Liver (tissue), 8 donors: ENCODE measurements at regions not wholly inside any gene's neighbourhood (a gene's known extent, or its start where the extent isn't known, plus 50 kb on each side); places are given as distances from the start of the nearest gene placed in this dataset.

ENCODE experiments used
- DNase-seq: peaks from one replicate; pipeline ENCODE4 v3.0.0-alpha.2; 2017; ENCODE audit warnings: low spot score
- H3K27ac ChIP-seq, 2 donors: one replicate each; pipeline ENCODE4 v1.7.0; 2013; ENCODE audit warnings: inconsistent platforms in 2 of 2, low read length in 2 of 2, control low read depth in 1 of 2, low read depth in 1 of 2, mild to moderate bottlenecking in 1 of 2
- H3K27me3 ChIP-seq, 4 donors: one replicate each; pipeline versions ENCODE4 v1.6.1 to v1.7.0; 2013; ENCODE audit warnings: low read length in 3 of 4, inconsistent platforms in 1 of 4, mild to moderate bottlenecking in 1 of 4, moderate library complexity in 1 of 4; ENCODE audit not compliant: control insufficient read depth in 4 of 4, insufficient read depth in 4 of 4
- H3K36me3 ChIP-seq, 4 donors: one replicate each; pipeline versions ENCODE4 v1.6.1 to v1.7.0; 2013; ENCODE audit warnings: low read length in 3 of 4, mild to moderate bottlenecking in 3 of 4, low read depth in 1 of 4, moderate library complexity in 1 of 4; ENCODE audit not compliant: control insufficient read depth in 4 of 4, insufficient read depth in 3 of 4
- H3K4me1 ChIP-seq, 4 donors: one replicate each; pipeline versions ENCODE4 v1.6.1 to v1.7.0; 2013; ENCODE audit warnings: low read length in 3 of 4, mild to moderate bottlenecking in 3 of 4, moderate library complexity in 1 of 4; ENCODE audit not compliant: control insufficient read depth in 4 of 4, insufficient read depth in 4 of 4
- H3K4me3 ChIP-seq, 3 donors: one replicate each; pipeline versions ENCODE4 v1.6.1 to v1.7.0; 2013; ENCODE audit warnings: low read length in 3 of 3, control low read depth in 1 of 3, low read depth in 1 of 3, mild to moderate bottlenecking in 1 of 3
- H3K9ac ChIP-seq, 2 donors: one replicate each; pipeline ENCODE4 v1.7.0; 2013; ENCODE audit warnings: low read length in 2 of 2, mild to moderate bottlenecking in 2 of 2, moderate library complexity in 2 of 2, control low read depth in 1 of 2, low read depth in 1 of 2
- H3K9me3 ChIP-seq, 4 donors: one replicate each; pipeline versions ENCODE4 v1.6.1 to v1.7.0; 2013; ENCODE audit warnings: low read length in 3 of 4; ENCODE audit not compliant: control insufficient read depth in 4 of 4
- ATF3 ChIP-seq: IDR thresholded peaks from 2 replicates; pipeline ENCODE4 v1.6.1; 2016; ENCODE audit warnings: antibody characterized with exemption
- CTCF ChIP-seq: fragments of 150-350 bp; IDR thresholded peaks from 2 replicates; pipeline ENCODE4 v1.5.1; 2017; ENCODE audit warnings: improper control_type of control experiment, low read depth, low read length; ENCODE audit not compliant: missing input control
- EGR1 ChIP-seq, 2 donors: IDR thresholded peaks; 2 replicates each; pipeline ENCODE4 v1.6.1; 2016 to 2018; ENCODE audit warnings: antibody characterized with exemption in 2 of 2, low read depth in 2 of 2
- FOXA1 ChIP-seq: IDR thresholded peaks from 2 replicates; pipeline ENCODE4 v1.6.1; 2016; ENCODE audit warnings: antibody characterized with exemption
- FOXA2 ChIP-seq: IDR thresholded peaks from 2 replicates; pipeline ENCODE4 v1.6.1; 2016; ENCODE audit warnings: antibody characterized with exemption
- GABPA ChIP-seq, 2 donors: IDR thresholded peaks in 1 of 2; conservative IDR thresholded peaks in 1 of 2; 2 replicates each; pipeline ENCODE4 v1.6.1; 2016; ENCODE audit warnings: antibody characterized with exemption in 2 of 2, mild to moderate bottlenecking in 1 of 2, moderate library complexity in 1 of 2
- HNF4A ChIP-seq, 2 donors: conservative IDR thresholded peaks; 2 replicates each; pipeline ENCODE4 v1.6.1; 2016; ENCODE audit warnings: antibody characterized with exemption in 2 of 2, mild to moderate bottlenecking in 2 of 2
- HNF4G ChIP-seq: IDR thresholded peaks from 2 replicates; pipeline ENCODE4 v1.6.1; 2016; ENCODE audit warnings: antibody characterized with exemption
- JUND ChIP-seq, 2 donors: IDR thresholded peaks; 2 replicates each; pipeline ENCODE4 v1.6.1; 2016; ENCODE audit warnings: antibody characterized with exemption in 2 of 2
- MAX ChIP-seq: IDR thresholded peaks from 2 replicates; pipeline ENCODE4 v1.6.1; 2016; ENCODE audit warnings: antibody characterized with exemption
- NR2F2 ChIP-seq: IDR thresholded peaks from 2 replicates; pipeline ENCODE4 v1.6.1; 2016; ENCODE audit warnings: antibody characterized with exemption
- RAD21 ChIP-seq, 2 donors: IDR thresholded peaks; 2 replicates each; pipeline ENCODE4 v1.6.1; 2016; ENCODE audit warnings: antibody characterized with exemption in 2 of 2, mild to moderate bottlenecking in 2 of 2
- REST ChIP-seq: IDR thresholded peaks from 2 replicates; pipeline ENCODE4 v1.6.1; 2016; ENCODE audit warnings: antibody characterized with exemption, mild to moderate bottlenecking
- RXRA ChIP-seq, 2 donors: IDR thresholded peaks; 2 replicates each; pipeline ENCODE4 v1.6.1; 2017 to 2018; ENCODE audit warnings: antibody characterized with exemption in 2 of 2, mild to moderate bottlenecking in 1 of 2
- SP1 ChIP-seq: IDR thresholded peaks from 2 replicates; pipeline ENCODE4 v1.6.1; 2018; ENCODE audit warnings: antibody characterized with exemption, mild to moderate bottlenecking
- TAF1 ChIP-seq: conservative IDR thresholded peaks from 2 replicates; pipeline ENCODE4 v1.6.1; 2016; ENCODE audit warnings: antibody characterized with exemption, mild to moderate bottlenecking
- YY1 ChIP-seq: IDR thresholded peaks from 2 replicates; pipeline ENCODE4 v1.6.1; 2016; ENCODE audit warnings: antibody characterized with exemption, mild to moderate bottlenecking
- ZBTB33 ChIP-seq: IDR thresholded peaks from 2 replicates; pipeline ENCODE4 v1.6.1; 2016; ENCODE audit warnings: antibody characterized with exemption
- whole genome bisulfite sequencing: extraction: QIAGEN DNeasy Blood & Tissue Kit; methylation state at CpG from one replicate; pipeline ENCODE4 v1.1.7; 2013; 5-methylcytosine and 5-hydroxymethylcytosine counted together
- donor health status: healthy.
- donor health status: healthy.
- donor health status: healthy.
- donor health status: healthy.
- donor health status: healthy.

DNA sequence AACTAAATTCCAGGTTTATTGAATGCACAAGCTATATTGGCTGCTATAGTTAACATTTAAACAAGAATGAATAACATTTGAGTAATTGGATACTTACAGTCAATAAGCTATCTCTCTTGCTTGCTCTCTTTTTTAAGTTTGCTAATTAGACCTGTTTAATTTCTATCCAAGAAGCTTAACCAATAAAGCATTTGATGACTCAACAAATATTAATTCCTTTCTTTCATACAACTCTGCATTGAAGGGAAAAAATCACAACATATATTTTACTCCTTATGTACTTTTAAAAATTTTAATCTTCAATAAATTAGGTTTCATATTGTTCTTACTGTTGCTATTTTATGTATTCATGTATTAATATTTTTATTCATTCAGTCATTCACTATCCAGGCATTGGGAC is 1552.6 kb upstream of the ADGRL3 start (continued):
- TF ChIP-seq FOXA1 (no peak), SP1 (no peak), TAF1 (no peak)

GRCh38 chr4:59650861-59651260 is 1549.3 kb upstream of the ADGRL3 start:
- 63% methylated on average over 3 of the region's 3 CpGs for WGBS
- TF ChIP-seq NR2F2 (no peak), YY1 (no peak), TAF1 (no peak), RAD21 (IDR thresholded peaks at IDR 0.05) (no peak), RXRA (IDR thresholded peaks at IDR 0.05) (no peak), HNF4A (conservative IDR thresholded peaks at IDR 0.05) (no peak), FOXA1 (no peak), FOXA2 (no peak), REST (no peak), HNF4G (no peak), CTCF (no peak), EGR1 (IDR thresholded peaks at IDR 0.05; ENCODE audit: low read depth in 2 of 2) (no peak), ATF3 (no peak), SP1 (no peak), GABPA (IDR thresholded peaks at IDR 0.05 in 1 of 2, conservative IDR thresholded peaks at IDR 0.05 in 1 of 2) (no peak), JUND (IDR thresholded peaks at IDR 0.05) (no peak), ZBTB33 (no peak), MAX (no peak)

More at GRCh38 chr4:59650861-59651260, 1549.3 kb upstream of the ADGRL3 start:
- Histone ChIP-seq H3K27me3 (no peaks in the 10 kb centered on the region), H3K9me3 (peaks cover 0 to 9% (median 3%) of the 10 kb centered on the region in 4 donors), H3K9ac (no peak overlapping the region), H3K36me3 (no peaks in the 10 kb centered on the region), H3K4me1 (peaks cover 0 to 4% (median 2%) of the 10 kb centered on the region in 4 donors), H3K27ac (no peak overlapping the region), H3K4me3 (no peak overlapping the region)
- DNase-seq = no peak
